IMR-90 (cell line): ENCODE measurements at regions not wholly inside any gene's neighbourhood (a gene's known extent, or its start where the extent isn't known, plus 50 kb on each side); places are given as distances from the start of the nearest gene placed in this dataset.

ENCODE experiments used
- CTCF ChIP-seq: conservative IDR thresholded peaks from 2 replicates; pipeline ENCODE4 v1.5.1; 2012; ENCODE audit warnings: mild to moderate bottlenecking, low read depth, low read length, improper control_type of control experiment
- SMC3 ChIP-seq: fragments of 150-350 bp; IDR thresholded peaks from 2 replicates; pipeline ENCODE4 v1.6.1; 2016; ENCODE audit warnings: low read depth, mild to moderate bottlenecking, antibody characterized with exemption, low read length, moderate library complexity

GRCh38 chr1:59094001-59094400, 202.9 kb upstream of the FGGY start:
- TF ChIP-seq CTCF = no peak
- no peak for TF ChIP-seq SMC3
